Trophoblast cell (in vitro differentiated cells and primary cell): ENCODE measurements at regions not wholly inside any gene's neighbourhood (a gene's known extent, or its start where the extent isn't known, plus 50 kb on each side); places are given as distances from the start of the nearest gene placed in this dataset.

Experiments used
- DNase-seq, 2 donors: peaks; one replicate each; pipeline ENCODE4 v3.0.0-alpha.2; 2016
- H2AFZ ChIP-seq: 2 replicates; pipeline ENCODE4 v1.6.1; 2013; ENCODE audit warnings: low read length, moderate library complexity, mild to moderate bottlenecking; ENCODE audit not compliant: insufficient read depth, poor library complexity
- H2AK5ac ChIP-seq: 2 replicates; pipeline ENCODE4 v1.6.1; 2013; ENCODE audit warnings: mild to moderate bottlenecking, low read length
- H2BK120ac ChIP-seq: 2 replicates; pipeline ENCODE4 v1.6.1; 2013; ENCODE audit warnings: low read length, mild to moderate bottlenecking, moderate library complexity; ENCODE audit not compliant: insufficient read depth, poor library complexity
- H2BK12ac ChIP-seq: 2 replicates; pipeline ENCODE4 v1.6.1; 2013; ENCODE audit warnings: mild to moderate bottlenecking, low read length, moderate library complexity
- H2BK5ac ChIP-seq: 2 replicates; pipeline ENCODE4 v1.6.1; 2013; ENCODE audit warnings: low read length, low read depth, moderate library complexity, mild to moderate bottlenecking; ENCODE audit not compliant: poor library complexity
- H3K14ac ChIP-seq: 2 replicates; pipeline ENCODE4 v1.6.1; 2013; ENCODE audit warnings: mild to moderate bottlenecking, low read length
- H3K18ac ChIP-seq: 2 replicates; pipeline ENCODE4 v1.6.1; 2013; ENCODE audit warnings: mild to moderate bottlenecking, low read length
- H3K23ac ChIP-seq: 2 replicates; pipeline ENCODE4 v1.6.1; 2013; ENCODE audit warnings: low read length
- H3K27ac ChIP-seq: 2 replicates; pipeline ENCODE4 v1.5.1; 2013; ENCODE audit warnings: low read depth, mild to moderate bottlenecking, inconsistent platforms, low read length, moderate library complexity
- H3K27me3 ChIP-seq: 2 replicates; pipeline ENCODE4 v1.6.1; 2013; ENCODE audit warnings: inconsistent platforms, mild to moderate bottlenecking, low read length, moderate library complexity; ENCODE audit not compliant: insufficient read depth
- H3K36me3 ChIP-seq, 2 experiments: 1 replicate in 1 of 2; 2 replicates in 1 of 2; pipeline ENCODE4 v1.6.1; 2013; ENCODE audit warnings: low read length in 2 of 2, mild to moderate bottlenecking in 2 of 2, moderate library complexity in 1 of 2; ENCODE audit not compliant: insufficient read depth in 2 of 2, control insufficient read depth in 1 of 2
- H3K4ac ChIP-seq: 2 replicates; pipeline ENCODE4 v1.6.1; 2013; ENCODE audit warnings: low read depth, mild to moderate bottlenecking, low read length, moderate library complexity
- H3K4me1 ChIP-seq, 2 experiments: 1 replicate in 1 of 2; 2 replicates in 1 of 2; pipeline ENCODE4 v1.6.1; 2013; ENCODE audit warnings: low read length in 2 of 2, mild to moderate bottlenecking in 2 of 2, moderate library complexity in 1 of 2; ENCODE audit not compliant: insufficient read depth in 2 of 2, control insufficient read depth in 1 of 2
- H3K4me2 ChIP-seq: 2 replicates; pipeline ENCODE4 v1.6.1; 2013; ENCODE audit warnings: inconsistent platforms, mild to moderate bottlenecking, low read length, moderate library complexity
- H3K4me3 ChIP-seq: 2 replicates; pipeline ENCODE4 v1.5.1; 2013; ENCODE audit warnings: mild to moderate bottlenecking, low read depth, low read length, inconsistent platforms
- H3K79me1 ChIP-seq: one replicate; pipeline ENCODE4 v1.6.1; 2013; ENCODE audit warnings: low read length
- H3K79me2 ChIP-seq: 2 replicates; pipeline ENCODE4 v1.6.1; 2013; ENCODE audit warnings: low read length, mild to moderate bottlenecking; ENCODE audit not compliant: control insufficient read depth, insufficient read depth, poor library complexity
- H3K9ac ChIP-seq: 2 replicates; pipeline ENCODE4 v1.6.1; 2013; ENCODE audit warnings: mild to moderate bottlenecking, low read length
- H3K9me3 ChIP-seq: 2 replicates; pipeline ENCODE4 v1.6.1; 2013; ENCODE audit warnings: low read depth, mild to moderate bottlenecking, control low read depth, inconsistent platforms, low read length; ENCODE audit not compliant: insufficient read depth
- H4K12ac ChIP-seq: 2 replicates; pipeline ENCODE4 v1.6.1; 2013; ENCODE audit warnings: low read depth, mild to moderate bottlenecking, low read length, moderate library complexity
- H4K8ac ChIP-seq: 2 replicates; pipeline ENCODE4 v1.6.1; 2013; ENCODE audit warnings: low read depth, mild to moderate bottlenecking, low read length, moderate library complexity
- H4K91ac ChIP-seq: one replicate; pipeline ENCODE4 v1.6.1; 2013; ENCODE audit warnings: low read depth, mild to moderate bottlenecking, low read length, moderate library complexity
- WGBS: extraction: QIAGEN DNeasy Blood & Tissue Kit; methylation state at CpG from one replicate; pipeline ENCODE4 v1.1.7; 2013; ENCODE audit warnings: missing lambda C conversion rate; ENCODE audit not compliant: insufficient read length, insufficient coverage; ENCODE audit errors: extremely low coverage; 5-methylcytosine and 5-hydroxymethylcytosine counted together

- Histone ChIP-seq H3K9ac (no peak overlapping the region), H4K8ac (no peak overlapping the region), H2BK5ac (no peak overlapping the region), H3K4me3 (no peak overlapping the region), H3K79me2 (no peaks in the 10 kb centered on the region), H3K27me3 (no peaks in the 10 kb centered on the region), H4K12ac (no peak overlapping the region), H2BK12ac (no peak overlapping the region), H3K9me3 (no peaks in the 10 kb centered on the region), H3K18ac (no peak overlapping the region), H2AFZ (no peak overlapping the region), H3K36me3 (no peaks in the 10 kb centered on the region), H4K91ac (no peak overlapping the region), H2BK120ac (no peak overlapping the region), H3K4ac (no peak overlapping the region), H2AK5ac (no peak overlapping the region), H3K27ac (no peak overlapping the region), H3K14ac (no peak overlapping the region), H3K23ac (no peak overlapping the region), H3K79me1 (no peaks in the 10 kb centered on the region), H3K4me1 (no peaks in the 10 kb centered on the region), H3K4me2 (no peak overlapping the region)
- DNase-seq, result peak; percentile 47 to 98
- no CpG with 5 or more reads among the region's 7 CpGs for WGBS
These were observed 254.4 kb upstream of the ZPLD1 start for GRCh38 chr3:102180280-102180931.

GRCh38 chr3:102181175-102181920 lies 253.5 kb upstream of the ZPLD1 start:
- no peak overlapping the region for H2BK12ac ChIP-seq
- no peak overlapping the region for H3K4me3 ChIP-seq
- H4K8ac ChIP-seq, result no peak overlapping the region
- H3K4me2 ChIP-seq, result no peak overlapping the region
- no peak overlapping the region for H3K23ac ChIP-seq
- H3K9me3 ChIP-seq, result no peaks in the 10 kb centered on the region
- no peak overlapping the region for H3K18ac ChIP-seq
- no peak overlapping the region for H3K27ac ChIP-seq
- no peaks in the 10 kb centered on the region for H3K27me3 ChIP-seq
- no peaks in the 10 kb centered on the region for H3K4me1 ChIP-seq
- H3K79me2 ChIP-seq, result no peaks in the 10 kb centered on the region
- H3K36me3 ChIP-seq, result no peaks in the 10 kb centered on the region
- no peak overlapping the region for H4K12ac ChIP-seq
- H4K91ac ChIP-seq, result no peak overlapping the region
- no peak overlapping the region for H2BK5ac ChIP-seq
- no peak overlapping the region for H3K4ac ChIP-seq
- no CpG with 5 or more reads among the region's 4 CpGs for WGBS
- H2BK120ac ChIP-seq, result no peak overlapping the region
- no peaks in the 10 kb centered on the region for H3K79me1 ChIP-seq
- DNase-seq, result peak; percentile 57 to 91
- H2AFZ ChIP-seq, result no peak overlapping the region
- H3K14ac ChIP-seq, result no peak overlapping the region
- no peak overlapping the region for H3K9ac ChIP-seq
- no peak overlapping the region for H2AK5ac ChIP-seq

- Histone ChIP-seq H3K14ac (no peak overlapping the region), H2BK5ac (no peak overlapping the region), H3K36me3 (no peaks in the 10 kb centered on the region), H3K4me2 (no peak overlapping the region), H3K4me3 (no peak overlapping the region), H2AFZ (no peak overlapping the region), H3K18ac (no peak overlapping the region), H3K23ac (no peak overlapping the region), H3K9me3 (no peaks in the 10 kb centered on the region), H2BK120ac (no peak overlapping the region), H4K91ac (no peak overlapping the region), H4K8ac (no peak overlapping the region), H2AK5ac (no peak overlapping the region), H3K27me3 (no peaks in the 10 kb centered on the region), H3K4me1 (no peaks in the 10 kb centered on the region), H4K12ac (no peak overlapping the region), H3K79me2 (no peaks in the 10 kb centered on the region), H3K79me1 (no peaks in the 10 kb centered on the region), H3K4ac (no peak overlapping the region), H3K27ac (no peak overlapping the region), H2BK12ac (no peak overlapping the region), H3K9ac (no peak overlapping the region)
- peak; percentile 85 to 91 for DNase-seq
- no CpG with 5 or more reads among the region's 5 CpGs for WGBS
These were observed 252.7 kb upstream of the ZPLD1 start for GRCh38 chr3:102182162-102182561.

GRCh38 chr3:102183186-102183585 lies 251.6 kb upstream of the ZPLD1 start:
- Histone ChIP-seq H3K36me3 (no peaks in the 10 kb centered on the region), H3K79me2 (no peaks in the 10 kb centered on the region), H3K23ac (no peak overlapping the region), H3K9me3 (no peaks in the 10 kb centered on the region), H2BK120ac (no peak overlapping the region), H2BK12ac (no peak overlapping the region), H3K4me1 (no peaks in the 10 kb centered on the region), H2AFZ (no peak overlapping the region), H3K4me2 (no peak overlapping the region), H4K91ac (no peak overlapping the region), H3K4ac (no peak overlapping the region), H3K4me3 (no peak overlapping the region), H2BK5ac (no peak overlapping the region), H4K12ac (no peak overlapping the region), H3K27ac (no peak overlapping the region), H4K8ac (no peak overlapping the region), H3K27me3 (no peaks in the 10 kb centered on the region), H3K18ac (no peak overlapping the region), H2AK5ac (no peak overlapping the region), H3K79me1 (no peaks in the 10 kb centered on the region), H3K14ac (no peak overlapping the region), H3K9ac (no peak overlapping the region)
- no CpG with 5 or more reads among the region's 1 CpG for WGBS
- DNase-seq, result no peak
